ENCODE measurements at regions not wholly inside any gene's neighbourhood (a gene's known extent, or its start where the extent isn't known, plus 50 kb on each side); places are given as distances from the start of the nearest gene placed in this dataset.

DNA sequence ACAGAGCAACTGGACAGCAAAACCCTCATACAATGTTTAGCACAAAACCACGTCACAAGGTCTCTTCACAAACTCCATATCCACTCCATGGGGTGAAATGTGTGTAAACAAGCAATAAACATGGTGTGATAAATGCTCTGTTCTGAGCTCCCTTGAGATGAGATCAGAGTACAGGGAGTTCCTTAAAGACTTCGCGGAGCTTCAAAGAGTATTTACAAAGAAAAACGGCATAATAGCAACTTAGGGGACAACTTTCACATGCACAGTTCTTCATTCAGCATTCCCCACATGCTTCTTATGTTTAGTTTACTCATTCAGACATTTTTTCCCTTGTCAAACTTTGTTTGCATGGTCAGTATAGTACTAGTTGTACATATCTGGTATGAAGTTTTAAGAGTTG is 52.5 kb upstream of the SUCLG2 start:
- H3K36me3 Mint-ChIP-seq (ENCODE audit: low read depth) = no peaks in the 10 kb centered on the region
- POLR2A ChIA-PET = no interaction called here
- H3K27me3 Mint-ChIP-seq = no peaks in the 10 kb centered on the region
- H3K4me3 Mint-ChIP-seq = no peak overlapping the region
- DNase-seq = no peak
- peaks cover 2% of the 10 kb centered on the region for H3K9me3 Mint-ChIP-seq
- H3K4me1 Mint-ChIP-seq = no peaks in the 10 kb centered on the region
- CTCF ChIA-PET = no interaction called here
- H3K27ac Mint-ChIP-seq = no peak overlapping the region

DNA sequence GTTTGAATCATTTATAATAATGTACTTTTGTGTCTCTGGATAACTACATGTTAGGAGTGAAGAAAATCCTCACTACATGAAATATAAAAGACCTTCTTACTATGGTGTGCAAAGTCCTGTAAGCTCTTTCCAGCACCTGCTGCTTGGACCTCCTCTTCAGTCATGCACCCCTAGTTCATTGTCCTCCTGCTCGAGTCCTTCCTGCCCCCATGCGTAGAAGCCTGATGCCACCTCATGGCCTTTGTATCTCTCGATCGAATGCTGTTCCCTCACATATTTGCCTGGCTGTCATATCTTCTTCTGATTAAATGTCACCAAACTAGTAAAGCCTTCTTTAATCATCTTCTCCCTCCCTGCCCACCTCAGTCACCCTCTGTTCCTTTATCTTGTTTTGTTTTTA is 49.9 kb upstream of the SUCLG2 start:
- H3K36me3 Mint-ChIP-seq (ENCODE audit: low read depth) = no peaks in the 10 kb centered on the region
- H3K27ac Mint-ChIP-seq = no peak overlapping the region
- H3K27me3 Mint-ChIP-seq = no peaks in the 10 kb centered on the region
- POLR2A ChIA-PET = no interaction called here
- no peak for DNase-seq
- no peaks in the 10 kb centered on the region for H3K9me3 Mint-ChIP-seq
- H3K4me3 Mint-ChIP-seq = no peak overlapping the region
- no peaks in the 10 kb centered on the region for H3K4me1 Mint-ChIP-seq
- CTCF ChIA-PET = no interaction called here

All from activated CD4-positive, alpha-beta memory T cell treated with anti-CD3 and anti-CD28 coated beads, Interleukin-2, amount 10 ng/mL, durations not matched to agents 7 days and 5 days (primary cell).